ENCODE measurements at regions not wholly inside any gene's neighbourhood (a gene's known extent, or its start where the extent isn't known, plus 50 kb on each side); places are given as distances from the start of the nearest gene placed in this dataset.

DNA sequence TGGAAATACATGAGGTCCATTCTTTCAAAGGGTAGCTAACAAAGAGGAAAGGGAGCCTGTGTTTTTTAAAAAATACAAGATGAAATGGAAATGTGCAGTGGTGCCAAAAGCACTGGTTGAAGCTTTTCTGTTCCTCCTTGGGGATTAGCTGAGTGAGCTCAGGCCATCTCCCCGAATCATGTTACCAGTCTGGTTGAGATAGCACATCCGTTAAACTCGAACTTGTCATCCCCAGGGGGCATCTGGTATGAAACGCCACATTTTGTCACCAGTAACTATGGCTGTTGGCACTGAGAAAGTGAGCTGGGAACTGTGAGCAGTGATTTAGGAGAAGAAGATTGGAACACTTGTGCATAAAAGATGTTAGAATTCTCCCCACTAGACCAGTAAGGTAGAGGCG lies 196.2 kb downstream of the SAMD5 start:
- TF ChIP-seq POLR2AphosphoS5 (IDR thresholded peaks at IDR 0.05; ENCODE audit: low read depth, low read length) (no peak), TAF1 (IDR thresholded peaks at IDR 0.05; ENCODE audit: borderline replicate concordance, low read depth, low read length) (no peak), POLR2A (IDR thresholded peaks at IDR 0.05; ENCODE audit: low read depth, low read length) (no peak)
